Testis (tissue), 2 donors: ENCODE measurements at regions not wholly inside any gene's neighbourhood (a gene's known extent, or its start where the extent isn't known, plus 50 kb on each side); places are given as distances from the start of the nearest gene placed in this dataset.

Source experiments
- DNase-seq: peaks from one replicate; pipeline ENCODE4 v3.0.0-alpha.2; 2019
- H3K27ac ChIP-seq, 2 donors: fragments of 200-600 bp; sonication (generic); one replicate each; pipeline ENCODE4 v1.5.1; 2019
- H3K27me3 ChIP-seq: fragments of 200-600 bp; sonication (generic); one replicate; pipeline ENCODE4 v1.5.1; 2019
- H3K36me3 ChIP-seq: fragments of 200-600 bp; sonication (generic); one replicate; pipeline ENCODE4 v1.5.1; 2017; ENCODE audit warnings: low read depth; ENCODE audit errors: missing control alignments
- H3K4me1 ChIP-seq: fragments of 200-600 bp; sonication (generic); one replicate; pipeline ENCODE4 v1.5.1; 2019
- H3K4me3 ChIP-seq, 2 donors: fragments of 200-600 bp; sonication (generic); one replicate each; pipeline ENCODE4 v1.5.1; 2017 to 2019
- H3K9me3 ChIP-seq: fragments of 200-600 bp; sonication (generic); one replicate; pipeline ENCODE4 v1.5.1; 2017
- POLR2A ChIP-seq: fragments of 450-650 bp; IDR thresholded peaks from one replicate; pipeline ENCODE4 v1.6.1; 2017; ENCODE audit warnings: antibody characterized with exemption, mild to moderate bottlenecking, moderate library complexity
- whole genome bisulfite sequencing, 2 donors: methylation state at CpG; one replicate each; pipeline ENCODE4 v1.1.5; 2018; 5-methylcytosine and 5-hydroxymethylcytosine counted together
- intact Hi-C: fragments of 100-400 bp; cut with DNase I; formaldehyde crosslinking; loops from one replicate; pipeline ENCODE4 v1.15.1; 2023; ENCODE audit warnings: low total_unique reads
- TF ChIP-seq, protein P1 (sequence below), 3 experiments: fragments of 450-650 bp in 2 of 3; fragments of 200-600 bp in 1 of 3; sonication (generic) in 1 of 3; IDR thresholded peaks; one replicate each; pipeline ENCODE4 v1.5.1; 2016 to 2019; ENCODE audit warnings: antibody characterized with exemption in 3 of 3, mild to moderate bottlenecking in 2 of 3, moderate library complexity in 1 of 3

GRCh38 chr15:35752134-35752466 lies 206.1 kb upstream of the DPH6 start:
- no peaks in the 10 kb centered on the region for H3K4me1 ChIP-seq
- no peak for DNase-seq
- no peaks in the 10 kb centered on the region for H3K36me3 ChIP-seq
- no peak for TF ChIP-seq POLR2A
- TF ChIP-seq, protein P1, sequence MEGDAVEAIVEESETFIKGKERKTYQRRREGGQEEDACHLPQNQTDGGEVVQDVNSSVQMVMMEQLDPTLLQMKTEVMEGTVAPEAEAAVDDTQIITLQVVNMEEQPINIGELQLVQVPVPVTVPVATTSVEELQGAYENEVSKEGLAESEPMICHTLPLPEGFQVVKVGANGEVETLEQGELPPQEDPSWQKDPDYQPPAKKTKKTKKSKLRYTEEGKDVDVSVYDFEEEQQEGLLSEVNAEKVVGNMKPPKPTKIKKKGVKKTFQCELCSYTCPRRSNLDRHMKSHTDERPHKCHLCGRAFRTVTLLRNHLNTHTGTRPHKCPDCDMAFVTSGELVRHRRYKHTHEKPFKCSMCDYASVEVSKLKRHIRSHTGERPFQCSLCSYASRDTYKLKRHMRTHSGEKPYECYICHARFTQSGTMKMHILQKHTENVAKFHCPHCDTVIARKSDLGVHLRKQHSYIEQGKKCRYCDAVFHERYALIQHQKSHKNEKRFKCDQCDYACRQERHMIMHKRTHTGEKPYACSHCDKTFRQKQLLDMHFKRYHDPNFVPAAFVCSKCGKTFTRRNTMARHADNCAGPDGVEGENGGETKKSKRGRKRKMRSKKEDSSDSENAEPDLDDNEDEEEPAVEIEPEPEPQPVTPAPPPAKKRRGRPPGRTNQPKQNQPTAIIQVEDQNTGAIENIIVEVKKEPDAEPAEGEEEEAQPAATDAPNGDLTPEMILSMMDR (IDR thresholded peaks at IDR 0.05), result no peak
- peak overlapping the region in 1 of 2 donors; percentile 14 for H3K4me3 ChIP-seq
- no peaks in the 10 kb centered on the region for H3K9me3 ChIP-seq
- WGBS, 2 donors, result 63 to 69% methylated on average over 5 of the region's 5 CpGs
- no peaks in the 10 kb centered on the region for H3K27me3 ChIP-seq
- intact Hi-C loops, result no loop called here
- H3K27ac ChIP-seq, result no peak overlapping the region

- no peak overlapping the region for H3K4me3 ChIP-seq
- H3K9me3 ChIP-seq, result no peaks in the 10 kb centered on the region
- intact Hi-C loops, result no loop called here
- no peaks in the 10 kb centered on the region for H3K36me3 ChIP-seq
- 67 to 68% methylated on average over 3 of the region's 3 CpGs for WGBS, 2 donors
- H3K4me1 ChIP-seq, result no peaks in the 10 kb centered on the region
- no peak for DNase-seq
- no peaks in the 10 kb centered on the region for H3K27me3 ChIP-seq
- TF ChIP-seq, protein P1 (IDR thresholded peaks at IDR 0.05), result no peak
- TF ChIP-seq POLR2A, result no peak
- no peak overlapping the region for H3K27ac ChIP-seq
These were observed 207.5 kb upstream of the DPH6 start for GRCh38 chr15:35753486-35753885.

- Histone ChIP-seq H3K4me1 (no peaks in the 10 kb centered on the region), H3K4me3 (no peak overlapping the region), H3K9me3 (no peaks in the 10 kb centered on the region), H3K27me3 (no peaks in the 10 kb centered on the region), H3K27ac (no peak overlapping the region), H3K36me3 (no peaks in the 10 kb centered on the region)
- no peak for DNase-seq
- WGBS, 2 donors, result 49 to 51% methylated on average over 2 of the region's 2 CpGs
- intact Hi-C loops, result no loop called here
- TF ChIP-seq, protein P1 (IDR thresholded peaks at IDR 0.05), result no peak
- no peak for TF ChIP-seq POLR2A
These were observed 209.4 kb upstream of the DPH6 start for GRCh38 chr15:35755237-35755802.

DNA sequence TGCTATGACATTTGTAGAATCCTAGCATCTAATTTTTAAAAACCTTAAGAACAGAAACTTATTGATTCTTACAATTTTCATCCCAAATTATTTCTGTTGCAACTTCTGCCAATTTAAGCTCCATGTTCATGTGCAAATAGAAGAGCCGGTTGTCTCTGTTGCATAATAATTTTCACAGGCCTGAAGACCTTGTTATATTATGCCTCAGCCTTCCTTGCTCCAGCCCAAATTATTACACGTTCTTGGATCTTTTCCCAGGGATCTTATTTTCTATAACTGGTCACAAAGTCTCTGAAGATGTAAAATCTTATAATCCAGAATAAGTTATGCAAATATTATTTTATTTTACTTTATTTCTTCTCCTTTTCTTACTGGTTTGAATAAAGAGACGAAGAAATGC lies 210.7 kb upstream of the DPH6 start:
- H3K27ac ChIP-seq, result no peak overlapping the region
- H3K27me3 ChIP-seq, result no peaks in the 10 kb centered on the region
- intact Hi-C loops, result no loop called here
- H3K4me1 ChIP-seq, result no peaks in the 10 kb centered on the region
- no peak overlapping the region for H3K4me3 ChIP-seq
- WGBS, 2 donors, result 67 to 70% methylated on average over 3 of the region's 3 CpGs
- H3K9me3 ChIP-seq, result no peaks in the 10 kb centered on the region
- no peak for TF ChIP-seq POLR2A
- TF ChIP-seq, protein P1 (IDR thresholded peaks at IDR 0.05), result no peak
- no peaks in the 10 kb centered on the region for H3K36me3 ChIP-seq
- DNase-seq, result no peak

GRCh38 chr15:35757361-35757760 lies 211.4 kb upstream of the DPH6 start:
- Histone ChIP-seq H3K36me3 (no peaks in the 10 kb centered on the region), H3K27me3 (no peaks in the 10 kb centered on the region), H3K4me1 (no peaks in the 10 kb centered on the region), H3K9me3 (no peaks in the 10 kb centered on the region), H3K27ac (no peak overlapping the region), H3K4me3 (no peak overlapping the region)
- intact Hi-C loops, result no loop called here
- 91 to 95% methylated on average over 2 of the region's 2 CpGs for WGBS, 2 donors
- no peak for DNase-seq
- no peak for TF ChIP-seq POLR2A
- TF ChIP-seq, protein P1 (IDR thresholded peaks at IDR 0.05), result no peak
